ENCODE measurements at regions not wholly inside any gene's neighbourhood (a gene's known extent, or its start where the extent isn't known, plus 50 kb on each side); places are given as distances from the start of the nearest gene placed in this dataset.
"Not testable (repeated sequence)": the region's sequence is repeated elsewhere in the genome, so short reads cannot be mapped to it uniquely, and the experiment has no call there.

DNA sequence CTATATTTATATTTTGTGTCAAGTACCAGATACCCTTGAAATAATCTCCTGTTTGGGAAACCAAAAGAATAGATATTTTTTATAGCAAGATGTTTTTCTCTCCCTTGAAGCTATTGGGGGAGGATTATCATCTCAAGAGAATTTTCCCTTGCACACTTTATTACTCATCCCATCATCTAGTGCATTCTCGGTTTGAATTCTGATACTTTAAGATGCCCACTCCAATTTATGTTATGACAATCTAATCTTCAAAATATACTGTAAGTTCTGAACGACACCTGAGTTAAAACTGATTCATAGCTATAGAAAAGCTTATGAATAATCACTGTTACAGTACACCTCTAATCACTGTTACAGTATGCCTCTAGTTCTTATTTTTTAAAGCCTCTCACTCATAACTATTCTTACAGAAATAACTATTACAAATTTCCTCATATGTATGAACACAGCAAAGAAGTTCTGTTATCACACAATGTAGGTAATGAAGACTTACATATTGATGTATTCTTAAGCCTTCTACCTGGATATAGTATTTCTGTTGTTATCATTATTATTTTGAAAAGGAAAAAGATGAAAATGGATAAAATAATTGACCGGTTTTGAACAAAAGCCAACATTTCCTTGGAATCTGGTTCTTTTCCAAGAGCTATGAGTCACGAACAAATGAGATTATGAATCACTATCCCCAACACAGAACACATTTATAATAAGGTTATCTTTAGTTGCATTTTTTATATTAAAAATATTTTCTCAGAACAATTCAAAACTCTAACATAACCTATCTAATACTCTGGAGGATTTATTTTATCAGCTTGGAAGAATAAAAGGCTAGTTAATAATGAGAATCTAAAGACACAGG is 72.3 kb upstream of the FAM13C start:
- Histone ChIP-seq H3F3A (ENCODE audit: insufficient read depth, low read depth) (no peaks in the 10 kb centered on the region), H3K27me3 (ENCODE audit: insufficient read depth, low read depth) (no peaks in the 10 kb centered on the region), H4K20me1 (ENCODE audit: insufficient read depth) (no peaks in the 10 kb centered on the region), H3K79me2 (ENCODE audit: low read depth) (no peaks in the 10 kb centered on the region), H3K27ac (no peak overlapping the region), H3K9me2 (ENCODE audit: insufficient read depth) (no peaks in the 10 kb centered on the region), H3K4me3 (no peak overlapping the region), H3K9me3 (ENCODE audit: insufficient read depth, low read depth) (no peaks in the 10 kb centered on the region), H2AFZ (no peak overlapping the region), H3K36me3 (ENCODE audit: low read depth) (no peaks in the 10 kb centered on the region), H3K4me2 (no peak overlapping the region), H3K4me1 (replicated peaks; ENCODE audit: insufficient read depth) (no peaks in the 10 kb centered on the region)
- ChIA-PET POLR2A (ENCODE audit: unreplicated experiment) (no interaction called here), CTCF (no interaction called here)
- intact Hi-C loops (cut with micrococcal nuclease; ENCODE audit: unreplicated experiment) = no loop called here
- no TSS peak for BruUV-seq (replicated peaks)
- no peak for DNase-seq
- TF ChIP-seq, protein P1, sequence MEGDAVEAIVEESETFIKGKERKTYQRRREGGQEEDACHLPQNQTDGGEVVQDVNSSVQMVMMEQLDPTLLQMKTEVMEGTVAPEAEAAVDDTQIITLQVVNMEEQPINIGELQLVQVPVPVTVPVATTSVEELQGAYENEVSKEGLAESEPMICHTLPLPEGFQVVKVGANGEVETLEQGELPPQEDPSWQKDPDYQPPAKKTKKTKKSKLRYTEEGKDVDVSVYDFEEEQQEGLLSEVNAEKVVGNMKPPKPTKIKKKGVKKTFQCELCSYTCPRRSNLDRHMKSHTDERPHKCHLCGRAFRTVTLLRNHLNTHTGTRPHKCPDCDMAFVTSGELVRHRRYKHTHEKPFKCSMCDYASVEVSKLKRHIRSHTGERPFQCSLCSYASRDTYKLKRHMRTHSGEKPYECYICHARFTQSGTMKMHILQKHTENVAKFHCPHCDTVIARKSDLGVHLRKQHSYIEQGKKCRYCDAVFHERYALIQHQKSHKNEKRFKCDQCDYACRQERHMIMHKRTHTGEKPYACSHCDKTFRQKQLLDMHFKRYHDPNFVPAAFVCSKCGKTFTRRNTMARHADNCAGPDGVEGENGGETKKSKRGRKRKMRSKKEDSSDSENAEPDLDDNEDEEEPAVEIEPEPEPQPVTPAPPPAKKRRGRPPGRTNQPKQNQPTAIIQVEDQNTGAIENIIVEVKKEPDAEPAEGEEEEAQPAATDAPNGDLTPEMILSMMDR (conservative IDR thresholded peaks at IDR 0.05) = no peak
- TF ChIP-seq EZH2 (IDR thresholded peaks at IDR 0.05; ENCODE audit: low read depth) = no peak

- Histone ChIP-seq H3K9me3 (ENCODE audit: insufficient read depth, low read depth) (no peaks in the 10 kb centered on the region), H3F3A (ENCODE audit: insufficient read depth, low read depth) (no peaks in the 10 kb centered on the region), H3K79me2 (ENCODE audit: low read depth) (no peaks in the 10 kb centered on the region), H3K9me2 (ENCODE audit: insufficient read depth) (no peaks in the 10 kb centered on the region), H3K27me3 (ENCODE audit: insufficient read depth, low read depth) (no peaks in the 10 kb centered on the region), H3K4me1 (replicated peaks; ENCODE audit: insufficient read depth) (no peaks in the 10 kb centered on the region), H3K4me3 (no peak overlapping the region), H3K4me2 (no peak overlapping the region), H2AFZ (no peak overlapping the region), H3K36me3 (ENCODE audit: low read depth) (no peaks in the 10 kb centered on the region), H3K27ac (no peak overlapping the region), H4K20me1 (ENCODE audit: insufficient read depth) (no peaks in the 10 kb centered on the region)
- TF ChIP-seq EZH2 (IDR thresholded peaks at IDR 0.05; ENCODE audit: low read depth) = no peak
- TF ChIP-seq, protein P1 (conservative IDR thresholded peaks at IDR 0.05) = no peak
- ChIA-PET POLR2A (ENCODE audit: unreplicated experiment) (no interaction called here), CTCF (no interaction called here)
- intact Hi-C loops (cut with micrococcal nuclease; ENCODE audit: unreplicated experiment) = no loop called here
- no TSS peak for BruUV-seq (replicated peaks)
- DNase-seq = no peak
These were observed 71.5 kb upstream of the FAM13C start for GRCh38 chr10:59433720-59434428.

GRCh38 chr10:59432207-59432900 is 70.0 kb upstream of the FAM13C start:
- intact Hi-C loops (cut with micrococcal nuclease; ENCODE audit: unreplicated experiment) = no loop called here
- BruUV-seq (replicated peaks) = no TSS peak

DNA sequence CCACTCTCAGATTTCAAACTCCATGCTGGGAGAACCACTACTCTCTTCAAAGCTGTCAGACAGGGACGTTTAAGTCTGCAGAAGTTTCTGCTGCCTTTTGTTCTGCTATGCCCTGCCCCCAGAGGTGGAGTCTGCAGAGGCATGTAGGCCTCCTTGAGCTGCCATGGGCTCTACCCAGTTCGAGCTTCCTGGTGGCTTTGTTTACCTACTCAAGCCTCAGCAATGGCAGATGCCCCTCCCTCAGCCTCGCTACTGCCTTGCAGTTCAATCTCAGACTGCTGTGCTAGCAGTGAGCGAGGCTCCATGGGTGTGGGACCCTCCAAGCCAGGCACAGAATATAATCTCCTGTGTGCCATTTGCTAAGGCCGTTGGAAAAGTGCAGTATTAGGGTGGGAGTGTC is 51.4 kb upstream of the FAM13C start:
- DNase-seq; POLR2A ChIA-PET (ENCODE audit: unreplicated experiment): not testable (repeated sequence)

More at GRCh38 chr10:59432207-59432900, 70.0 kb upstream of the FAM13C start:
- Histone ChIP-seq H4K20me1 (ENCODE audit: insufficient read depth) (no peaks in the 10 kb centered on the region), H3K27ac (no peak overlapping the region), H3K9me3 (ENCODE audit: insufficient read depth, low read depth) (no peaks in the 10 kb centered on the region), H3K79me2 (ENCODE audit: low read depth) (no peaks in the 10 kb centered on the region), H3F3A (ENCODE audit: insufficient read depth, low read depth) (no peaks in the 10 kb centered on the region), H3K4me2 (no peak overlapping the region), H3K4me1 (replicated peaks; ENCODE audit: insufficient read depth) (no peaks in the 10 kb centered on the region), H3K4me3 (no peak overlapping the region), H3K36me3 (ENCODE audit: low read depth) (no peaks in the 10 kb centered on the region), H3K27me3 (ENCODE audit: insufficient read depth, low read depth) (peaks cover 4% of the 10 kb centered on the region; the same call in 1 of the 2 replicates), H3K9me2 (ENCODE audit: insufficient read depth) (no peaks in the 10 kb centered on the region), H2AFZ (no peak overlapping the region)
- TF ChIP-seq, protein P1 (conservative IDR thresholded peaks at IDR 0.05) = no peak
- TF ChIP-seq EZH2 (IDR thresholded peaks at IDR 0.05; ENCODE audit: low read depth) = no peak
- ChIA-PET CTCF (no interaction called here), POLR2A (ENCODE audit: unreplicated experiment) (no interaction called here)
- DNase-seq = no peak

More for the DNA sequence above, 51.4 kb upstream of the FAM13C start:
- H3K4me3 ChIP-seq; H3K36me3 ChIP-seq (ENCODE audit: low read depth); CTCF ChIA-PET; H4K20me1 ChIP-seq (ENCODE audit: insufficient read depth); H3K4me2 ChIP-seq; intact Hi-C loops (cut with micrococcal nuclease; ENCODE audit: unreplicated experiment); H3K27ac ChIP-seq; H3K79me2 ChIP-seq (ENCODE audit: low read depth); H3K4me1 ChIP-seq (replicated peaks; ENCODE audit: insufficient read depth); H3F3A ChIP-seq (ENCODE audit: insufficient read depth, low read depth); BruUV-seq (replicated peaks); H3K9me2 ChIP-seq (ENCODE audit: insufficient read depth); H3K27me3 ChIP-seq (ENCODE audit: insufficient read depth, low read depth); H3K9me3 ChIP-seq (ENCODE audit: insufficient read depth, low read depth); H2AFZ ChIP-seq: not testable (repeated sequence)
